SU-DHL-6 (cell line): ENCODE measurements at regions not wholly inside any gene's neighbourhood (a gene's known extent, or its start where the extent isn't known, plus 50 kb on each side); places are given as distances from the start of the nearest gene placed in this dataset.

ENCODE experiments used
- CTCF ChIP-seq: fragments of 200-600 bp; sonication (generic); IDR thresholded peaks from one replicate; pipeline ENCODE4 v1.5.1; 2017; ENCODE audit warnings: antibody characterized with exemption, mild to moderate bottlenecking, low read length, moderate library complexity; ENCODE audit not compliant: insufficient read depth, poor library complexity, severe bottlenecking
- EZH2phosphoT487 ChIP-seq: fragments of 200-600 bp; sonication (generic), shearing (Covaris generic); conservative IDR thresholded peaks from 2 replicates; pipeline ENCODE4 v1.6.1; 2018; ENCODE audit warnings: mild to moderate bottlenecking, antibody characterized with exemption, low read length, moderate library complexity, mixed read lengths

- TF ChIP-seq CTCF (no peak), EZH2phosphoT487 (no peak)
These were observed 963.0 kb downstream of the CNTNAP5 start for GRCh38 chr2:124988111-124988510.
